GM12873 (cell line): ENCODE measurements at regions not wholly inside any gene's neighbourhood (a gene's known extent, or its start where the extent isn't known, plus 50 kb on each side); places are given as distances from the start of the nearest gene placed in this dataset.

ENCODE experiments used
- TF ChIP-seq, protein P1 (sequence below): IDR thresholded peaks from 2 replicates; pipeline ENCODE4 v1.5.1; 2012; ENCODE audit warnings: low read depth, mild to moderate bottlenecking, moderate library complexity, low read length, control low read depth; ENCODE audit not compliant: insufficient read depth; ENCODE audit errors: missing control alignments

DNA sequence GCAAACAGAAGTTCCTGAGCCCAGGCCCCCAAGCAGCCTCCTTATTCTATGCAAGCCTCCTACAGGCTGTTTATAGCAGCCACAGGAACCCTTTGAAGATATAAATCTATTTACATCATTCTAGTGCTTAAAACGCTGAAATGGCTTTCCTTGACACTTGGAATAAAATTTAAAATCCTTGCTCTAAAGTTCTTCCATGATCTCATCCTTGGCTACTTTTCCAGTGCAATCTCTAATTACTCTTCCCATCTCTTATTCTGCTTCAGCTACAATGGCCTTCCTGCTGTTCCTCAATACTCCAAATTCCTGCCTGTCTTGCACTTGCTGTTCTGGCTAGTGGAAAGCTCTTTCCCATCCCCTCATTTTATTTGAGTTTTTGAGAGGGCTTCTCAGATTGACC, 634.2 kb upstream of the NR3C2 start:
- TF ChIP-seq, protein P1, sequence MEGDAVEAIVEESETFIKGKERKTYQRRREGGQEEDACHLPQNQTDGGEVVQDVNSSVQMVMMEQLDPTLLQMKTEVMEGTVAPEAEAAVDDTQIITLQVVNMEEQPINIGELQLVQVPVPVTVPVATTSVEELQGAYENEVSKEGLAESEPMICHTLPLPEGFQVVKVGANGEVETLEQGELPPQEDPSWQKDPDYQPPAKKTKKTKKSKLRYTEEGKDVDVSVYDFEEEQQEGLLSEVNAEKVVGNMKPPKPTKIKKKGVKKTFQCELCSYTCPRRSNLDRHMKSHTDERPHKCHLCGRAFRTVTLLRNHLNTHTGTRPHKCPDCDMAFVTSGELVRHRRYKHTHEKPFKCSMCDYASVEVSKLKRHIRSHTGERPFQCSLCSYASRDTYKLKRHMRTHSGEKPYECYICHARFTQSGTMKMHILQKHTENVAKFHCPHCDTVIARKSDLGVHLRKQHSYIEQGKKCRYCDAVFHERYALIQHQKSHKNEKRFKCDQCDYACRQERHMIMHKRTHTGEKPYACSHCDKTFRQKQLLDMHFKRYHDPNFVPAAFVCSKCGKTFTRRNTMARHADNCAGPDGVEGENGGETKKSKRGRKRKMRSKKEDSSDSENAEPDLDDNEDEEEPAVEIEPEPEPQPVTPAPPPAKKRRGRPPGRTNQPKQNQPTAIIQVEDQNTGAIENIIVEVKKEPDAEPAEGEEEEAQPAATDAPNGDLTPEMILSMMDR, result no peak

DNA sequence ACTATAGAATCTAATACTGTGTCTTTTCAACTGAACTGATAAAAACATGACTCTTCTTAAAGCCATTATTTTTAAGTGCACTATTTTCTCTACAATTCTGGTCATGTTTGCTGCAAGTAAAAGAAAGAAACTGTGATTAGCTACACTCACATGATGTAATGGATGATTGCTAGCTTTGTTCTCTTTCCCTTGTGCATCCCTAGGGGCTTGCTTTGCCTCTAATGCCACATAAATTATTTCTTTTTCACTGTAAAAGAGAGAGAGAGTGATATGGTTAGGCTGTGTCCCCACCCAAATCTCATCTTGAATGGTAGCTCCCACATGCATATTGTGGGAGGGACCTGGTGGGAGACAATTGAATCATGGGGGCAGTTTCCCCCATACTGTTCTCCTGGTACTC, 630.2 kb upstream of the NR3C2 start:
- TF ChIP-seq, protein P1, result no peak

DNA sequence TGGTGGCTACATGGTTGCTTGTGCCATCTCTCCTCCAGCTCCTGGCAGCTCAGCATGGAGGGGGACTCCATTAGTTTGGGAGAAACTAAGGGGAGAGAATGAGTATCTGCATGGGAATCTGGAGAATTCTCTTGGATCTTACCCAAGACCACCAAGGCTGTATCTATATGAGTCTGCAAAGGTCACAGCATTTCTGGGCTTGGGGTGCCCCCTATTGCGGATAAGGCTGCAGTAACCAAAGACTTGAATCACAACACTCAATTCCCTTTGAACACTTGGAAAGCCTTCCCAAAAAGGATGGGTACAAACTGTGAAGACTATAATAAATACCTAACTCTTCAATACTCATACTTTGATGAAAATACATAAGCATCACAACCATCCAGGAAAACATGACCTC, 623.5 kb upstream of the NR3C2 start:
- TF ChIP-seq, protein P1, result no peak

DNA sequence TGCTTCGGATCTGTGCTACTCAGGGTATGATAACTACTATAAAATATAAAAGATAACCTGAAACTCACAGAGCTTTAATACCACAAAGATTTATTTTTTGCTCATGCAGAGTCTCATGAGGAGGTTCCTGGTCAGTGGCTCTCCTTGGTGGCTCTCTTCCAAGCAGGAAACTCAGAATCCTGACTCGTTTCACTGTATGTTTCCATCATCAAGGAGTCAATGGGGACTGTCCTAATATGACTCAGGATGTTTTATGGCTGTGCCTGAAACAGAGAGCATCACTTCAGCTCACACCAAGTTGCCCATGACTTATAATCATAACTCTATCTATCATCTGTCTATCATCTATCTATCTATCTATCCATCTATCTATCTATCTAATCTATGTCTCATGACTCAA, 620.8 kb upstream of the NR3C2 start:
- TF ChIP-seq, protein P1, result no peak

DNA sequence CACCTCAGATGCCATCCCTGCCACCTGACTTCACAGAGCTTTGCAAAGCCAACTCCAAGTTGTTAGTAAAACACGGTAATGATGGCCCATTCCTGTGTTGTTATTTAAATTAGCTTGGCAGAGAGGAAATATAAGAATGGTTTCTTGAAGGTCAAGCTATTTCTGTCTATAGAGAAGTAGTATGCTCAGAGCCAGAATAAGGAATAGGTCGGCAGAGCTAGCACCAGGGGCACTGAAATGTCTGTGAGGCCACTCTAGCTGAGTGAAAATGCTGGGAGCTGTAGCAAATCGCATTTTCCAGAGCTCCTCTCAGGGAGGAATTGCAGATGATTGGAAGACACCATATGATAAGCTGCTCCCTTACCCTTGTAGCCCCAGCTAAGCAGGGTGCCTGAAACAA, 615.4 kb upstream of the NR3C2 start:
- TF ChIP-seq, protein P1, result no peak

DNA sequence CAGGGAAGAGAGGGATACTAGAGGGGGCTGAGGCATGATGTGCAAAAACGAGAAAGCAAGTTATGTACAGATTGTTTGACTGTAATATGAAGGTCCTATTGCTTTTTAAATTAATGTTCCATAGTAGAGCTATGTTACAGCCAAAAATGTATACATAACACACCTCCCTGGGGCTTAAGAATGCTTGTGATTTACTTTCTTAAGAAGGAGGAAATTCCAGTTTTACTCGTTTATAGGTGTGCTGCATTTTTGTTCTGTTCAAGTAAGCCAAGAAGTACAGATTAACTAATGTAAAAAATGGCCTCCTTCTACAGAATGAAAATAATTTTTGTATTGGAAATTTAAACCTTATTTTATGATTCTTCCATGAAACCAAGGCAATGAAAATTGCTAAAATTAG, 614.4 kb upstream of the NR3C2 start:
- TF ChIP-seq, protein P1, result no peak

DNA sequence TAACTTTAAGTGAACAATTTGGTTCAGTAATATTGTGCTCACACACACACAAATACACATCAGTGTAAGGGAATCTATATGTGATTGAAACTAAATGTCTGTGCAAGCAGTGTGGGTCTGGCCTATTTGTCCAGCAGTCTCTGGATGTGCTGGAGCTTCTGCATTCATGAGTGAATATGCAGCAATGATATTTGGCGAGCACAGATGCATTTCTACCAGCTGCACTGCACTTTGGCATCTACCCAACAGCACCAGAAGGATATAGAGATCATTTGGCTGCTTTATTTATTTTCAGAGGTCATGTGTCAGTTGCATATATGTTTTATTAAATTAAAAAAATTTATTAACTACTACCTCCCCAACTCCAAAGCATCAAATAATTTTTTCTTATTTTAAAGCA, 613.4 kb upstream of the NR3C2 start:
- TF ChIP-seq, protein P1, result no peak
